WTC11 (cell line): ENCODE measurements at regions not wholly inside any gene's neighbourhood (a gene's known extent, or its start where the extent isn't known, plus 50 kb on each side); places are given as distances from the start of the nearest gene placed in this dataset.

ENCODE experiments used
- CREB1 ChIP-seq: sonication (generic); formaldehyde crosslinking; IDR thresholded peaks from 2 replicates; pipeline ENCODE4 v1.8.0; 2023; ENCODE audit warnings: mild to moderate bottlenecking, missing genetic modification reagents
- CTCF ChIP-seq: fragments of 200-600 bp; IDR thresholded peaks from 2 replicates; pipeline ENCODE4 v1.8.0; 2022; ENCODE audit warnings: antibody characterized with exemption
- FOXJ3 ChIP-seq: sonication (generic); formaldehyde crosslinking; IDR thresholded peaks from 2 replicates; pipeline ENCODE4 v1.9.0; 2021; ENCODE audit warnings: missing genetic modification reagents, mild to moderate bottlenecking, borderline replicate concordance
- MLX ChIP-seq: sonication (generic); formaldehyde crosslinking; IDR thresholded peaks from 2 replicates; pipeline ENCODE4 v1.8.1; 2023; ENCODE audit warnings: mild to moderate bottlenecking, missing genetic modification reagents, moderate library complexity
- MXD4 ChIP-seq: fragments of 250-450 bp; sonication (Bioruptor Pico); IDR thresholded peaks from 2 replicates; pipeline ENCODE4 v1.8.0; 2021; ENCODE audit warnings: mild to moderate bottlenecking, moderate library complexity, borderline replicate concordance
- NFYB ChIP-seq: sonication (generic); formaldehyde crosslinking; conservative IDR thresholded peaks from 2 replicates; pipeline ENCODE4 v1.8.0; 2022; ENCODE audit warnings: low read depth, missing genetic modification reagents
- NR3C1 ChIP-seq: sonication (generic); formaldehyde crosslinking; conservative IDR thresholded peaks from 2 replicates; pipeline ENCODE4 v1.8.1; 2023; ENCODE audit warnings: low read depth, mild to moderate bottlenecking, missing genetic modification reagents
- SP1 ChIP-seq: sonication (generic); formaldehyde crosslinking; conservative IDR thresholded peaks from 2 replicates; pipeline ENCODE4 v1.8.1; 2022; ENCODE audit warnings: missing genetic modification reagents

- no peak for TF ChIP-seq FOXJ3 (CRISPR knock-in tag)
- TF ChIP-seq CTCF = no peak
- TF ChIP-seq NFYB = no peak
- TF ChIP-seq MXD4 (CRISPR knock-in tag) = no peak
- no peak for TF ChIP-seq CREB1 (CRISPR knock-in tag)
- TF ChIP-seq NR3C1 (CRISPR knock-in tag) = no peak
- no peak for TF ChIP-seq SP1 (CRISPR knock-in tag)
- no peak for TF ChIP-seq MLX
Measured at GRCh38 chr3:135756106-135756668, 209.3 kb upstream of the PPP2R3A start.
